Bone marrow (tissue), 2 donors: ENCODE measurements at regions not wholly inside any gene's neighbourhood (a gene's known extent, or its start where the extent isn't known, plus 50 kb on each side); places are given as distances from the start of the nearest gene placed in this dataset.
"Not testable (repeated sequence)": the region's sequence is repeated elsewhere in the genome, so short reads cannot be mapped to it uniquely, and the experiment has no call there.

Source experiments
- DNase-seq, 2 donors: peaks; one replicate each; lab custom pipeline; 2025; lab: John Stamatoyannopoulos, UW

DNA sequence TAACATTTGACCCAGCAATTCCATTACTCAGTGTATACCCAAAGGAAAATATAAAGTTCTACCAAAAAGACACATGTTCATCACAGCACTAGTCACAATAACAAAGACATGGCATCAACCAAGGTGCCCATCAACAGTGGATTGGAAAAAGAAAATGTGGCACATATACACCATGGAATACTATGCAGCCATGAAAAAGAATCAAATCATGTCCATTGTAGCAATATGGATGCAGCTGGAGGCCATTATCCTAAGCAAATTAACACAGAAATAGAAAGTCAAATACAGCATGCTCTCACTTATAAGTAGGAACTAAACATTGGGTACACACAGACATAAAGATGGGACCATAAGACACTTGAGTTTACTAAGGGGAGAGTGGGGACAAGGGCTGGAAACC is 441.9 kb upstream of the ID4 start:
- no peak for DNase-seq

DNA sequence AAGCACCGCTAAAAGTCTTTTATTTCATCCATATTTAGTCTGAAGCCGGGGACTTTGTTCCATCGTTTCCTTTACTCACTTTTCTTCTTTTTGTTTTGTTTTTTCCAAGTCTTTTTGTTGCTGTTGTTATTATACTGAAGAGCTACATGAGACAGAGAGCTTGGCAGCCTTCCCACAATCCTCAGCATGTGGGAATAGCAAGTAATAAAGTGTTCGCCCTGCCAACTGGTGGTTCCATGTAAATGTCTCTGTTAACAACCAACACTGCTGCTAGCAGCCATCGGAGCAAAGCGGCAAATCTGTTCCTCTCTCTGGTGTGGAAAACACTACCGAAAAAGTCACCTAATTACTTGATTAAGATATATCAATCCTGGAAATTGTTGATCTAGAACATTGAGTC is 437.8 kb upstream of the ID4 start:
- DNase-seq = no peak

DNA sequence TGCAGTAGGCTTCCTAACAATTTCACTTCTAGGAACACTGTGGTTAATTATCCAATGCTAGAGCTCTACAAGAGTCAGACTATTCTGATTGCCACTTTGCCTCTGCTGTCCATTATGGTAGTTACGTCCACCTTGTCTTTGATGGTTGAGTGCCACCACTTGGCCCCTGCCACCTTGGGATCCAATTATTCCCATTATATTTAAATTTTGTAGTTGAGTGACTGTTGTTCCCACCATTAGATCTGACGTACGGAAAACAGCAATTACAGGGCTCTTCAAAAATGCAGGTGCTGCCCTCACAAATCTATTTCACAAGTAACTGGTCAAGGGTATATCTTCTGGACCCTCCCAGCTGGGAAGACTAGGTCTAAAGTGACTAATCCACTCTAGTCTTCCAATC is 432.3 kb upstream of the ID4 start:
- DNase-seq = not testable (repeated sequence)

DNA sequence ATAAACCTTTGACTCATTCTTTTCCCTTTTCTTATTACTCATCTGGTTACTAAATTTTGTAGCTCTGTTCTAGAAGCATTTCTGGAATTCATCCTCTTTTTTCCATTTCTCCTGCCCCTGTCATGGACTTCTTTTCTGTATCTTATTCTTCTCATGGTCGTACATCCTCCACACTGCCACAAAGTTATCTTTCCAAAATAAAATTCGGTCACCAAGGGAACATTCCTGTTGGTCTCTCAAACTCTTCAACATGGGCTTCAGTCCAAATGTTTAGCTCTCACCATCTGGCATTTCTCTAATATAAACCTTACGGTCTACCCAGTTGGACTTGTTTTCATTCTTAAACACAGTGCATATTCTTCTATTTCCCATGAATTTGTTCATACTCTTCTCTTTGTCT is 428.8 kb upstream of the ID4 start:
- DNase-seq = no peak

DNA sequence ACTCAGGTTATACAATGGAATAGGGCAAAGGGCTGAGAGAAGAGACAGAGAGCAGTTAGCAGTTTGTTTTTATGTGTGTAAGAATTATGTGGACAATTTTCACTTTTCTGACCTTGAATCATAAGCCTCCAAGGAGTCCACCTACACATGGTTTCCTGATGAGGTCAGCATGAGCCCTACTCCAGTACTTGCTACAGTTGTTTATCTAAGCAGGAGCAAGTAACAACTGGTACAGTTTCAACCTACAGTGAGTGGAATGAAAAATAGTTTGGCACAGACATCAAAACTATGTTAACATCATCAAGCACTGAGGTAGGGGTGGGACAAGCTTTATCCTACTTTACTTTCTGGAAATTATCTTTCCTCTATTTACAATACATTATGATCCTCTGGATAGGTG is 426.7 kb upstream of the ID4 start:
- no peak for DNase-seq

DNA sequence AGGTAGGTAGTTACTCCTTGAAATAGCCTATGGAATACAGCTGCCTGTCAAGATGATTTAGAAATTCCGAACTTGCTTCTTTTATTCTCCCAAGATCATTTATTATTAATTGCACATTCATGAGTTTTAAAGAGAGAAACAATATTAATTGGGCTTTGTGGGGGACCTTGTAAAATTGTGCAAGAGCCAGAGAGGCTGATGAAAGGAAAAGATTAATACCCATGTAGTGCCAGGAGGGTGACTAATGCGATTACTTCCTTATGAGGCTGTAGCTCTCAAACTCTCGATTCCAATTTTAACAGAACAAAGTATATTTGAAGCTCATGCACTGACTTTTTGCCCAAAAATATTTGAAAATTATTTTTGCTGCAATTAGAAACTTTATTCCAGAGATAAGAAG is 423.8 kb upstream of the ID4 start:
- no peak for DNase-seq

DNA sequence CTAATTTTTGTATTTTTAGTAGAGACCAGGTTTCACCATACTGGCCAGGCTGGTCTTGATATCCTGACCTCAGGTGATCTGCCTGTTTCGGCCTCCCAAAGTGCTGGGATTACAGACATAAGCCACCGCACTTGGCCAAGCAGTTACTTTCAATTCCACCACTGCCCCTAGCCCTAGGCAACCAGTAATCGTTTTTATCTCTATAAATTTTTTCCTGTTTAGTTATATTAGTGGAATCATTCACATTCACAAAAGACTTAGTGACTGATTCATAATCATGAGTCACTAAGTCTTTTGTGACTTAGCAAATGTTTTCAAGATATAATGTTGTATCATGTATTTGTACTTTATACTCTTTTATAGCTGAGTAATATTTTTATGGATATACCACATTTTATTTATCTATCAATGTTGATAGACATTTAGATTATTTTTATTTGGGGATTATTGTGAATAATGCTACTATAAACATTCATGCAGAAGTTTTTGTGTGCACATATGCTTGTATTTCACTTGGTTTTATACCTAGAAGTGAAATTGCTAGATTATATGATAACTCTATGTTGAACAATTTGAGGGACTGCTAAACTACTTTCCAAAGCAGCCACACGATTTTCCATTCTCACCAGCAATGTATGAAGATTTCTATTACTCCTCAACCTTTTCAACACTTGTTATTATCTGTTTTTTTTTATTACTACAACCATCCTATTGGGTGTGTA is 421.4 kb upstream of the ID4 start:
- no peak for DNase-seq

DNA sequence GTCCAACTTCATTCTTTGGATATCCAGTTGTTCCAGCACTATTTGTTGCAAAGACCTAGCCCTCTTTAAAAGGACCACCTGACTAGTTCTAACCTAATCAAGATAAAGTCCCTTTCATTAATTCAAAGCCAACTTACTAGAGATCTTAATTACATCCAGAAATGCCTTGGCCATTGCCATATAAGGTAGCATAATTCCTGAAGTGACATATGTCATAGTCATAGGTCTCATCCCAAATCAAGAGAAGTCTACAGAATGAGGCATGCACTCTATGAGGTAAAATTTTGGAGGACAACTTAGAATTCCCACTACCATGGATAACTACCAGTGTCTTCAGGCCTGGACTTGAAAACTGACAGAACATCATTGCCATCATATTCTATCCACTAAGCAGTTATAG is 420.4 kb upstream of the ID4 start:
- DNase-seq = no peak

DNA sequence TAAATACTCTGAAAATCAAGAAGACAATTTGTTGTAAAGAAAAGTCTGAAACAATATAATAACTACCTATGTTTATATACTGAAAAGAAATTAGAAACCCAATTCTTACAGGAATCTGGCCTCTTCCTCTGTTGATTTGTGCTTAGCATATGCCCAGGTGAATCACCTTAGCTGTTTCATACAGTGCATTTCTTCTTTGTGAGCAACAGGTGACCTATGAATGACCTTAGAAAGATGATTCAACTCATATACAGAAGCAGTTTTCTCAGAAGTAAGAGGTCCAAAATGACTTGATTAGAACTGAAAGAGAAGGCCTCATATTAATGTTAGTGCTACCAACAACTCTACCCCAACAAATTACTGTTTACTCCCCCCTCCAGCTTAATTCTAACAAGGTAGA is 419.5 kb upstream of the ID4 start:
- DNase-seq = no peak

DNA sequence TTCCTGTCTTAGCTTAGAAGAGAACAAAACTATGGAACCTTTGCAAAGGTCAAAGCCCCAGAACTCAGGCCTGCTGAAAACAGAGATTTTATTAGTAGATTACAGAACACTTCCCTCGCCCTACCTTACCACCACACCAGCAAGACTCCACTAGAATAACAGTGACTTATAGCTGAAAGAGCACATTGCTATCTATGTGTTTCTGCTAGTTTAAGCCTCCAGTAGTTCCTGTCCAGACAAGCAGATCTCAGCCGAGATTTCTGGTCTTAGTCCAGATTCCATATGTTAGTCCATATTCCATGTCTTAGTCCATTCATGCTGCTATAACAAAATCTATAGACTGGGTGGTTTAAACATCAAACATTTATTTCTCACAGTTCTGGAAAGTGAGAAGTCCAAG is 412.3 kb upstream of the ID4 start:
- no peak for DNase-seq

DNA sequence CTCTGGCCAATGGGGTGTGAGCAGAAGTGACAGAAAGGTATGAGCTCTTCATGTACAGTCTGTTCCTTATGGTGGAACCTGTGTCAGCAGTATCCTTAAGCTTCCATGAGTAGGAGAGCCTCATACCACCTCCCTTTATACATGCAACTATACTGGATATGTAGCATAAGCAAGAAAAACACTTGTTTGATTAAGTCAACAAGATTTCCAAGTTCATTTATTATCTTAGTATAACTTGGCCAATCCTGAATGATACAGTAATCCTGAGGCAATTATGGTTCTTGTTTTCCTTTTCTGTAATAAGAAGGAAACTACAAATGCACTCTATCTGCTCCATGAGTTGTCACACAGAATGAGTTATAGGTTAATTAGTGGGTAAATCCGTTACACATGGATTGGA is 409.6 kb upstream of the ID4 start:
- DNase-seq = no peak

DNA sequence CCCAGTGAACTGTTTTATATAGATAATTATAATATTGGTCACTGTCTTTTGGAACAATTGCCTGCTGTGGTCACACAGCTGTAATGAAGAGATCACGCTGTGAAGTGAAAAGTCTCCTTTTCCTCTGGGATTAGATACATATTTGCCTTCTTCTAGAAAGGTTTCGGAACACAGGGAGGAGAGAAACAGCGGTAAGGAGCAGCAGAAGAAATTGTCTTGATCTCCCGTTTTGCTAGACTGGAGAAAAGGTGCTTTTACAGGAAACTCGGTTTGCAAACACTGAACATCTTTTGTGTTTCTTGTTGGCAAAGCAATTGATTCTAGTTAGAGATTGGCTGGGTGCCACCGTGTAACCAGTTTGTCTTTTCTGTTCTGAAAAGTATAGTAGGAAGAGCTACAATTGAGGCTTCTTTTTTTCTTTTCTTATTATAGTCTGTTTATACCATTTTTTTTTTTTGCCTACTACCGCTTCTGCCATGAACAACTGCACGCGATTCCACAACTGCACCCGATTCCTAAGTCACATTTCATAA is 404.1 kb upstream of the ID4 start:
- DNase-seq = no peak

DNA sequence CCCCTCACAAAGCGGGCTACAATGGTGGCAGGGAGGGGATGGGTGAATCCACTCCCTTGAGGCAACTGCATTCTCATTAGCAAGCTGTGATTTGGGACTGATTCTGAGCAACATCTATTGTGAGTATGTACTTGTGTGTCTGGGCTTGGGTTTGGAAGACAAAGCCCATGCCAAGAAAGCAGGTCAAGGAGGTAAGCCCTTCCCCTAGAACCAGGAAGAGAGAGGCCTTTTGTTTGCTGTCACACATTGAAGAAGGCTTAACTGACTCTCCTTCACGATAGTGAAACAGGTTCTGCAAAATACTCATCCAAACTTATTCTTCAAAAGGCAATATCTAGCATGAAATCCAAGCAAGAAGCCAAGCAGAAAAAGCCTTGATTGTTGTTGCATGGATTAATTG is 403.1 kb upstream of the ID4 start:
- no peak for DNase-seq

DNA sequence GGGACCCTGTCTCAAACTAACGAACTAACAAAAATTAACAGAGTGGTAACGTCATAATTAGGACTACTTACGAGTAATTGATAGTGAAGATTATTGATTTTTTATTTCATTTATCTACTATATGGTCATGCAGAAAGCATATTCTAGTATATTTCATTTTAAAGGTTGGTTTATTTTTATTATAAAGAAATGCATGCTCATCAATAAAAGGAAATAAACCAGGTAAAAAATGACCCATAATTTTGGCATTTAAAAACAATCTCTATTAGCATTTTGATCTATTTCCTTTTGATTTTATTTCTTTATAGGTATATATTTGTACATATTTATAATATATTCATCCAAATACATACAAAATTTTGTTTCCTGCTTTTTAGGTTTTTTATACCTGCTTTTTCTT is 401.4 kb upstream of the ID4 start:
- no peak for DNase-seq

DNA sequence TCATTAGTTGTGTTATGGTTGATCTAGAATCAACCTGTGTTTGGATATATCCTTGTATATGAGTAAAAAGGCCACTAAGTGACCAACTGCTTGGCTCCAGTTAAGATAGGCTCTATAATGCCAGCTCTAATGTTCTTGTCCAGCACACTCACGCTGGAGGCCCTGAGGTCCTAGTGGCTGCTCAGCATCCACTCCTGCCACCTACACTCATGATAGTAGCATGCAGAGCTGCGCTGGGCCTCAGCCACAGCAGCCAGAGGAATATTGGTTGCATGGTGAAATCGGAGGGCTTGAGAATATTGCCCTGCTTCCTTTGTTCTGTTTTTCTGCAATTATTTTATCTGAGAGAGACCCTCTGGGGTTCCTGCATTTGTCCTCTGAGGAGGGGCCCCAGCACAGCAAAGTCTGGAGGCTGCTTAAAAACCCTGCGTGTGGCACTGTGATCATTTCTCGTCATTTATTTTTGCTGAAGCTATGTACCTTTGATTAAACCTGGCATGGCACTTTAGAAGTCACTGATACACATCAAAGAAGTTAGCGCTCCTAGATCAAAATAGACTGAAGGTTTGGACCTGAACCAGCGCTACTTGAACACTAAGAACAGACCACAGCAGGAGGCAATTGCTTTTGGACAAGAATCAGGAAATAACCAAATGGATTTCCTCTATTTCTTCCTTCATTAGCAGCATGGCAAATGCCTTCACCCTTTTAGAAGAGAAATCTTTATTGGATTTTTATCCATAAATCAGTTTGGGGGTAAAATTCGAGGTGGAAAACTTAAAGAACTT is 398.4 kb upstream of the ID4 start:
- no peak for DNase-seq

DNA sequence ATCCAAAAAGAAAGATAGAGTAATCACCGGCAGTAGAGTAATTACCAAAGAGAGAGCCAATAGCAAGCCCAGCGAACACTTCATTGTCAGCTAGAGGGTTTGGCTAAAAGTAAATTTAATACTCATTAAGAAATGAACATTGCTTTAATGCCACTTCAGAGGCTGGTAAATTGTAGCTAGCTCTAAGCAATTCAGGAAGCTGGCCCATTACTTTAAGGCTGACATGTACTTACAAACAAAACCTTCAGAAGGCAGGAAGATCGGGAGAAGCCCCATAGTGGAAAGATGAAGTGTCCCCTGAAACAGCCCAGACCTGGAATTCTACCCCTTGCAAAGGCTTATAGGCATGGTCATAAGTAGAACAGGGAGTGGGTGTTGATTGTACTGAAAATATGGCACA is 396.6 kb upstream of the ID4 start:
- DNase-seq = no peak

DNA sequence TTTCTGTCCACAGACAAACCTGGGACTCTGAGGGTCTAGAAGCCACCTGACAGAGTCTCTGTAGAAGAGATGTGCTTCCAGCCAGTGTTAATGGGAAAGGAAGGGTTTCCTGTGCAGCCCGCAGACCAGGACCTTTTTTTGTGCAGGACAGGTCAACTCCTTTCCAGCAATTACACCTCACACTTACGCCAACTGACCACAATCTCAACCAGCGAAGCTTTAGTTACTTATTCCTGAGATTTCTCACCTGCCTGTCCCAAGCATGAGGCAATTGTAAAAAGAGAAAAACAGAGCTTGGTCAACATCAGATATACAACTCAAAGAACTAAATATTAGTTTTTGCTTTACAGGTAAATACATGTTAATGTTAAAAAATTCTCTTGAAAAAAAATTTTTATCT is 393.8 kb upstream of the ID4 start:
- no peak for DNase-seq

DNA sequence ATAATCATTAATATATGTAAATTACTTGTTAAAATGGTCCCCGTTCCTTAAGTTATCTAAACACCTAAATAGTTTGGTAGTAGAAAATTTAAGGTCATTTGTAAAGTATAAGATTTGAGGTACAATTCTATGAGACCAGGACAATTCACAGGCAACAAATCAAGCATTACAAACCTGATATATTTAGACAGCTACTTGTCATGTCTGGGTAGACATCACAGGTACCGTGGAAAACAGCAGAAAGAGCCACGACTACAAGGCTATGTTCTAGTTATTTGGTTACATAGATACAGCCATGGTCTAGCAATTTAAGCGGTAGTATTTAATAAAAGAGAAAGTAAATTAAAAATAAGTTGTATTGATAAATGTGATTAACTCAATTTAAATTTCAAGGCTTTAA is 393.1 kb upstream of the ID4 start:
- DNase-seq = no peak

DNA sequence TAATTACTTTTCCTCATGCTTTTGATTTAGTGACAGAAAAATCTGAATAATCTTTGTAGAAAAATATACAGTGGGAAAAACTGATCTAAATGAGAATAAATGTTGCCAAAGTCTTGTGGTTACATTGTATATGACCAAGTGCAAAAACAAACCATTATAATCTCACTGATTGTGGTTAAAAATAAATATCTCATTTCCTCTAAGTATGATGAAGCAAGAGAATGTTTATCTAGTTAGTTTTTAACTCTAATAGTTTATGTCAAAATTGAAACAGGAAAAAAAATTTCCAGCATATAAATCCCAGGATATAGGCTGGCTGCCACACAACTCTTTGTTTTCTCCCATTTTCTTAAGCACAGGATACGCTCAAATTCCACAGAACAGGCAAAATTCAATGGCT is 392.7 kb upstream of the ID4 start:
- DNase-seq = no peak

DNA sequence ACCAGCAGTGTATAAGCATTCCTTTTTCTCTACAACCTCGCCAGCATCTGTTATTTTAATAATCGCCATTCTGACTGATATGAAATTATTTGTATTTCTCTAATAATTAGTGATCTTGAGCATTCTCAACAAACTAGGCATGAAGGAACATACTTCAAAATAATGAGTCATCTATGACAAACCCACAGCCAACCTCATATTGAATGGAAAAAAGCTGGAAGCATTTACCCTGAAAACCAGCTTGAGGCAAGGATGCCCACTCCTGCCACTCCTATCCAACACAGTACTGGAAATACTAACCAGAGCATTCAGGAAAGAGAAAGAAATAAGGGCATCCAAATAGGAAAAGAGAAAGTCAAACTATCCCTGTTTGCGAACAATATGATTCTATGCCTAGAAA is 390.6 kb upstream of the ID4 start:
- no peak for DNase-seq

DNA sequence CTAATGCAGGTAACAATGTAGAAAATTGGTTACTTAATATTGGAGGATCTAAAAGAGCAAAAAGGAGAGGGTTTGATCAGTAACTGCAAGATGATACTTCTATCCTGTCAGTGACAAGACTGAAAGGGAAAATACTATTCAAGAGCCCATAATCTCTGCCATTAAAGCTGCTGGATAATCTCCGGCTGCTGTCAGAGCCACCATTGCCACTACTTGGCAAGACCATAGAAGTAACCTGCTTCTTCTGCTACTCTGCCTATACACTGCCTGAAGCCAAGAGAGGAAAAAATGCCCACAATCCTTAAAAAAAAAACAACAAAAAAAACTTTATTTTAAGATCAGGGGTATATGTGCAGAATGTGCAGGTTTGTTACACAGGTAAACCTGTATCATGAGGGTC is 386.5 kb upstream of the ID4 start:
- no peak for DNase-seq

DNA sequence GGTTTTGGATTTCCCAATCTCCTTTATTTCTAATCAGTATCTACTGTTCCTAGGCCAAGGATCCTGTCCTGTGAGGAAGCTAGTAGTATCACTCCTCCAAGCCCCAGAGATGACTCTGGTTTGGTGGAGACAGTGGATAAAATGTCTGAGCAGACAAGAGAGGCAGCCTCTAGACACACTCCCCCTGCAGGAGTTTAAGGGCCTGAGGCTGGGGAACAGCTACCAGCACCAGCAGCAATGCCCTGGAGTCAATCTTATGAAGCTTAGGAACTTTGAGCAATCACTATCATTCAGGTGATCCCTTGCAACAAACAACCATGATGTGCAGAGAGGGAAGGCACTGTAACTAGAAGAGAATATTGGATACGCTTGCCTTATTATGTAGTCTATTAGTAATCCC is 384.7 kb upstream of the ID4 start:
- DNase-seq = no peak

DNA sequence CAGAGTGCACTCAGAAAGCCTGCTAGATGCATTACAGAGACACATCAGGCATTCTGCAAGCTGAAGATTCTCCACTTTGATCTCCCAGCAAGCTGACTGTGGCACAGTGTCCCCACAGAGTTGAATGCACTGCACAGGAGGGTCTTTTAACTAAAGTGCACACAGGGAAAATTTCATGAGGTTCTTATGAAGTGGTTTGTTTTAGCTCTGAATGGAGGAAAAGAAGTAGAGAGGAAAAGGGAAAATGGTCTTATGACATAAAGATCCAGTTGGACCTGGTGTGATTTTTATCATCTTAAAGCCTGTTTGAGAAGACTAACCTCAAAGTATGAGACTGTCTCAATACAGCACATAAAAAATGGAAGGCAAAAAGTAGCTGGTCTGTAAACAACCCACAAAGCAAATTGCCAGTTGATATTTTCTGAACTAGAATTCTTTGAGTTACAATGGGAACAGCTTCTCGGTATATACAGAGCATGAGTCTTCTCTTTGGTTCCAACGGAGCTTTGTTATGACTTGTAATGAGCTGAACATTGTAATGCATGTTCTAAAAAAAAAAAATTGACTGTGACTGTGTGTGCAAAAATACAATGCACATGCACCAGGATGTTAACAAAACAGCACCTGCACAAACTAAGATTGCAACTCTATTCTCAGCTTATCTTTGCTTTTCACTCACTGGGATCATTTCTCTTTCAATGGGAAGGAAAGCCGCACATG is 383.0 kb upstream of the ID4 start:
- DNase-seq = no peak
